ENCODE measurements at regions not wholly inside any gene's neighbourhood (a gene's known extent, or its start where the extent isn't known, plus 50 kb on each side); places are given as distances from the start of the nearest gene placed in this dataset.

DNA sequence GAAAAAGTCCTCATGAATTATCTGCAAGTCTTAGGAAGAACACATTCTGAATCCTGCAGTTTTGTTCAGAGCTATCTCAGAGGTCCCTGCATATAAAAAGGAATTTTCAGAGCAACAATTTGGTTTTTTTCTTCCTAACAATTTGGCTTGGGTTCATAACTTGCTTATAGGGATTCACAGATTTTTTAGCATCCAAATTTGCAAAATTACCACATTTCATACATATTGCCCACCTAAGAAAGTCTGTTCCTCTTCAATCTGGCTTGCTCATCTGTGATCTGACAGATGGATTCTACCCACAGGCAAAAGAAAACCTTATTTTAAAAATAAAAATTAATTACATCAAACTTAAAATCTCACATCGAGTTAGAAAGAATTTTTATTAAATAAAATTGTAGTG, 714.4 kb upstream of the NCAM2 start:
- TF ChIP-seq, protein P1, sequence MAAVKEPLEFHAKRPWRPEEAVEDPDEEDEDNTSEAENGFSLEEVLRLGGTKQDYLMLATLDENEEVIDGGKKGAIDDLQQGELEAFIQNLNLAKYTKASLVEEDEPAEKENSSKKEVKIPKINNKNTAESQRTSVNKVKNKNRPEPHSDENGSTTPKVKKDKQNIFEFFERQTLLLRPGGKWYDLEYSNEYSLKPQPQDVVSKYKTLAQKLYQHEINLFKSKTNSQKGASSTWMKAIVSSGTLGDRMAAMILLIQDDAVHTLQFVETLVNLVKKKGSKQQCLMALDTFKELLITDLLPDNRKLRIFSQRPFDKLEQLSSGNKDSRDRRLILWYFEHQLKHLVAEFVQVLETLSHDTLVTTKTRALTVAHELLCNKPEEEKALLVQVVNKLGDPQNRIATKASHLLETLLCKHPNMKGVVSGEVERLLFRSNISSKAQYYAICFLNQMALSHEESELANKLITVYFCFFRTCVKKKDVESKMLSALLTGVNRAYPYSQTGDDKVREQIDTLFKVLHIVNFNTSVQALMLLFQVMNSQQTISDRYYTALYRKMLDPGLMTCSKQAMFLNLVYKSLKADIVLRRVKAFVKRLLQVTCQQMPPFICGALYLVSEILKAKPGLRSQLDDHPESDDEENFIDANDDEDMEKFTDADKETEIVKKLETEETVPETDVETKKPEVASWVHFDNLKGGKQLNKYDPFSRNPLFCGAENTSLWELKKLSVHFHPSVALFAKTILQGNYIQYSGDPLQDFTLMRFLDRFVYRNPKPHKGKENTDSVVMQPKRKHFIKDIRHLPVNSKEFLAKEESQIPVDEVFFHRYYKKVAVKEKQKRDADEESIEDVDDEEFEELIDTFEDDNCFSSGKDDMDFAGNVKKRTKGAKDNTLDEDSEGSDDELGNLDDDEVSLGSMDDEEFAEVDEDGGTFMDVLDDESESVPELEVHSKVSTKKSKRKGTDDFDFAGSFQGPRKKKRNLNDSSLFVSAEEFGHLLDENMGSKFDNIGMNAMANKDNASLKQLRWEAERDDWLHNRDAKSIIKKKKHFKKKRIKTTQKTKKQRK (IDR thresholded peaks at IDR 0.05; ENCODE audit: borderline replicate concordance, low read depth, low read length), result no peak
- TF ChIP-seq, protein P2, sequence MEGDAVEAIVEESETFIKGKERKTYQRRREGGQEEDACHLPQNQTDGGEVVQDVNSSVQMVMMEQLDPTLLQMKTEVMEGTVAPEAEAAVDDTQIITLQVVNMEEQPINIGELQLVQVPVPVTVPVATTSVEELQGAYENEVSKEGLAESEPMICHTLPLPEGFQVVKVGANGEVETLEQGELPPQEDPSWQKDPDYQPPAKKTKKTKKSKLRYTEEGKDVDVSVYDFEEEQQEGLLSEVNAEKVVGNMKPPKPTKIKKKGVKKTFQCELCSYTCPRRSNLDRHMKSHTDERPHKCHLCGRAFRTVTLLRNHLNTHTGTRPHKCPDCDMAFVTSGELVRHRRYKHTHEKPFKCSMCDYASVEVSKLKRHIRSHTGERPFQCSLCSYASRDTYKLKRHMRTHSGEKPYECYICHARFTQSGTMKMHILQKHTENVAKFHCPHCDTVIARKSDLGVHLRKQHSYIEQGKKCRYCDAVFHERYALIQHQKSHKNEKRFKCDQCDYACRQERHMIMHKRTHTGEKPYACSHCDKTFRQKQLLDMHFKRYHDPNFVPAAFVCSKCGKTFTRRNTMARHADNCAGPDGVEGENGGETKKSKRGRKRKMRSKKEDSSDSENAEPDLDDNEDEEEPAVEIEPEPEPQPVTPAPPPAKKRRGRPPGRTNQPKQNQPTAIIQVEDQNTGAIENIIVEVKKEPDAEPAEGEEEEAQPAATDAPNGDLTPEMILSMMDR (IDR thresholded peaks at IDR 0.05 in 2 of 3, conservative IDR thresholded peaks at IDR 0.05 in 1 of 3; ENCODE audit: insufficient read depth in 2 of 3, low read depth in 1 of 3, low read length in 3 of 3), result no peak

Measured in K562 (cell line).